ENCODE measurements at regions not wholly inside any gene's neighbourhood (a gene's known extent, or its start where the extent isn't known, plus 50 kb on each side); places are given as distances from the start of the nearest gene placed in this dataset.

DNA sequence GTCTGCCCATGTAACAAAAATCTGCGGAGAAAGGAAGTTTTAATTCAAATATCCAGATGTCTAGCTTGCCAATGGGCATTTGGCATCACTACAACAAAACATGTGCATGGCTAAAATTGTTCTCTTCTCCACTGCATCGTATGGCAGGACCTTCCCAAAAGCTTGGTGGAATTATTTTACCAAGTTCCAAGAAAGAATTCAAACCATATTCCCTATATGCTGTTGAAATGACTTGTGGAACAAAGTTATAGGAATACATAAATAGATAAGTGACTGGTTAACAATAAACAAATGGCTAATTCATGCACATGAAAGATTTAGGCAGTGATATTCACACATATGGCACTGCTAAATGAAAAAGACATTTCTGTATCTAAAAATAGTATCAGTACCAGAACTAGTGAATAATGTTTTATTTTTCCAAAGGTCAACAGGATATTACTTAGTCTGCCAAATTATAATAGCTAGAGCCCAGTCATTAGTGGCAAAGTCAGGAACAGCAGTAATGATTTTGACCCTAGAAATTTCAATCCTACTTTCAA is 425.4 kb upstream of the VRK2 start:
- no peak overlapping the region for H4K5ac ChIP-seq (ENCODE audit: insufficient read length, low read depth, low read length)
- H2BK5ac ChIP-seq (ENCODE audit: insufficient read length, low read length): no peak overlapping the region
- no peak overlapping the region for H2AFZ ChIP-seq (ENCODE audit: low read length)
- no peak overlapping the region for H2BK15ac ChIP-seq (ENCODE audit: low read depth, low read length)
- H2BK20ac ChIP-seq (ENCODE audit: low read depth, low read length, poor library complexity, severe bottlenecking): no peak overlapping the region
- no peaks in the 10 kb centered on the region for H3K27me3 ChIP-seq (ENCODE audit: insufficient read depth, low read length)
- no peak overlapping the region for H4K91ac ChIP-seq (ENCODE audit: insufficient read length, low read depth, low read length)
- no CpG with 5 or more reads among the region's 2 CpGs for WGBS (ENCODE audit: extremely low coverage, insufficient read length, low lambda C conversion rate)
- no peak overlapping the region for H4K8ac ChIP-seq (replicated peaks; ENCODE audit: insufficient read length, low read depth, low read length)
- TF ChIP-seq CTCF (conservative IDR thresholded peaks at IDR 0.05): no peak
- H2AK5ac ChIP-seq (ENCODE audit: insufficient read length, low read length): no peak overlapping the region
- H3K14ac ChIP-seq (ENCODE audit: insufficient read depth, low read length): no peak overlapping the region
- H3K79me1 ChIP-seq (ENCODE audit: insufficient read depth, low read depth, low read length, poor library complexity, severe bottlenecking): no peaks in the 10 kb centered on the region
- no peak for DNase-seq
- no peak overlapping the region for H3K56ac ChIP-seq (ENCODE audit: insufficient read length, low read depth, low read length)
- Mint-ChIP-seq H3K4me1 (peaks cover 13 to 14% of the 10 kb centered on the region in 2 experiments), H3K4me3 (no peak overlapping the region), H3K36me3 (ENCODE audit: insufficient read depth in 1 of 3, low read depth in 3 of 3) (no peaks in the 10 kb centered on the region), H3K9me3 (no peaks in the 10 kb centered on the region), H3K27ac (peak overlapping the region in 1 of 3 experiments; percentile 40; a peak in 2 of 7 replicates), H3K27me3 (ENCODE audit: low read depth) (no peaks in the 10 kb centered on the region)
- no peaks in the 10 kb centered on the region for H4K20me1 ChIP-seq (ENCODE audit: control insufficient read depth, insufficient read depth, insufficient read length)
- no peak overlapping the region for H3K18ac ChIP-seq (ENCODE audit: insufficient read length, low read depth, low read length)
- H3K4ac ChIP-seq (ENCODE audit: low read depth, low read length): no peak overlapping the region
- H3K23ac ChIP-seq (ENCODE audit: insufficient read length, low read depth, low read length): no peak overlapping the region
- H3K4me1 ChIP-seq (ENCODE audit: insufficient read depth, low read length): no peaks in the 10 kb centered on the region; the same call in 1 of the 2 replicates
- H2BK12ac ChIP-seq (ENCODE audit: insufficient read length, low read depth, low read length): no peak overlapping the region
- no peak overlapping the region for H3K4me2 ChIP-seq (ENCODE audit: insufficient read depth, insufficient read length, low read length)
- no peak overlapping the region for H3K27ac ChIP-seq (ENCODE audit: insufficient read length, low read depth, low read length)
- no peaks in the 10 kb centered on the region for H3K9me3 ChIP-seq (ENCODE audit: control insufficient read depth, low read depth, low read length)
- no peaks in the 10 kb centered on the region for H3K23me2 ChIP-seq (ENCODE audit: insufficient read length, low read depth, low read length, poor library complexity, severe bottlenecking)
- no peak overlapping the region for H3K9ac ChIP-seq (ENCODE audit: extremely low read depth, insufficient read length, low read length)
- no peaks in the 10 kb centered on the region for H3K79me2 ChIP-seq (ENCODE audit: insufficient read depth, low read length)
- H2BK120ac ChIP-seq (ENCODE audit: low read depth, low read length, poor library complexity, severe bottlenecking): no peak overlapping the region
- H3T11ph ChIP-seq (ENCODE audit: low read length): no peak overlapping the region

Measured in H9 (cell line).